ENCODE measurements at regions not wholly inside any gene's neighbourhood (a gene's known extent, or its start where the extent isn't known, plus 50 kb on each side); places are given as distances from the start of the nearest gene placed in this dataset.

DNA sequence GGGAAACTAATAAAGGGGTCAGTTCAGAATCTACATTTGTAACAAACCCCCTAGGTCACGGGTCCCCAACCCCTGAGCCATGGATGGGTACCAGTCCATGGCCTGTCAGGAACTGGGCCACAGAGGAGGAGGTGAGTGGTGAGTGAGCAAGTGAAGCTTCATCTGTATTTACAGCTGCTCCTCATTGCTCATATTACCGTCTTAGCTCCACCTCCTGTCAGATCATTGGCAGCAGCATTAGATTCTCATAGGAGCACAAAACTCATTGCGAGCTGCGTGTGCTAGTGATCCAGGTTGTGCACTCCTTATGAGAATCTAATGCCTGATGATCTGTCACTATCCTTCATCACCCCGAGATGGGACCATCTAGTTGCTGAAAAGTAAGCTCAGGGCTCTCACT lies 88.4 kb upstream of the MPP7 start:
- Histone ChIP-seq H3K9me2 (replicated peaks; ENCODE audit: insufficient read depth) (no peaks in the 10 kb centered on the region), H3K9me3 (ENCODE audit: low read depth) (no peaks in the 10 kb centered on the region), H2AFZ (no peak overlapping the region), H3K79me2 (no peaks in the 10 kb centered on the region), H3K4me2 (no peak overlapping the region), H3K4me3 (no peak overlapping the region), H4K20me1 (ENCODE audit: insufficient read depth, poor library complexity, severe bottlenecking) (no peaks in the 10 kb centered on the region), H3K36me3 (replicated peaks; ENCODE audit: insufficient read depth, low read depth) (no peaks in the 10 kb centered on the region), H3K27me3 (no peaks in the 10 kb centered on the region), H3K4me1 (ENCODE audit: insufficient read depth) (no peaks in the 10 kb centered on the region), H3K27ac (no peak overlapping the region)
- no peak for DNase-seq (ENCODE audit: low spot score)
- 81% methylated on average over 5 of the region's 5 CpGs for WGBS (ENCODE audit: low lambda C conversion rate, missing lambda C conversion rate)
- TF ChIP-seq CTCF (IDR thresholded peaks at IDR 0.05; ENCODE audit: poor library complexity), result no peak
- no peak for TF ChIP-seq EZH2phosphoT487 (IDR thresholded peaks at IDR 0.05; ENCODE audit: low read depth, severe bottlenecking, unreplicated experiment)
- TF ChIP-seq EZH2 (IDR thresholded peaks at IDR 0.05; ENCODE audit: borderline replicate concordance), result no peak

GRCh38 chr10:28393956-28394568 lies 91.2 kb upstream of the MPP7 start:
- Histone ChIP-seq H3K9me2 (replicated peaks; ENCODE audit: insufficient read depth) (no peaks in the 10 kb centered on the region), H3K36me3 (replicated peaks; ENCODE audit: insufficient read depth, low read depth) (peaks cover 3% of the 10 kb centered on the region), H3K9me3 (ENCODE audit: low read depth) (no peaks in the 10 kb centered on the region), H3K79me2 (no peaks in the 10 kb centered on the region), H4K20me1 (ENCODE audit: insufficient read depth, poor library complexity, severe bottlenecking) (no peaks in the 10 kb centered on the region), H3K27me3 (no peaks in the 10 kb centered on the region), H3K4me1 (ENCODE audit: insufficient read depth) (no peaks in the 10 kb centered on the region), H2AFZ (peak overlapping the region; percentile 26), H3K27ac (no peak overlapping the region), H3K4me2 (no peak overlapping the region), H3K4me3 (no peak overlapping the region)
- no peak for TF ChIP-seq EZH2phosphoT487 (IDR thresholded peaks at IDR 0.05; ENCODE audit: low read depth, severe bottlenecking, unreplicated experiment)
- TF ChIP-seq CTCF (IDR thresholded peaks at IDR 0.05; ENCODE audit: poor library complexity), result peak; percentile 89
- no peak for TF ChIP-seq EZH2 (IDR thresholded peaks at IDR 0.05; ENCODE audit: borderline replicate concordance)
- peak; percentile 80 for DNase-seq (ENCODE audit: low spot score)
- 8% methylated on average over 8 of the region's 8 CpGs for WGBS (ENCODE audit: low lambda C conversion rate, missing lambda C conversion rate)

DNA sequence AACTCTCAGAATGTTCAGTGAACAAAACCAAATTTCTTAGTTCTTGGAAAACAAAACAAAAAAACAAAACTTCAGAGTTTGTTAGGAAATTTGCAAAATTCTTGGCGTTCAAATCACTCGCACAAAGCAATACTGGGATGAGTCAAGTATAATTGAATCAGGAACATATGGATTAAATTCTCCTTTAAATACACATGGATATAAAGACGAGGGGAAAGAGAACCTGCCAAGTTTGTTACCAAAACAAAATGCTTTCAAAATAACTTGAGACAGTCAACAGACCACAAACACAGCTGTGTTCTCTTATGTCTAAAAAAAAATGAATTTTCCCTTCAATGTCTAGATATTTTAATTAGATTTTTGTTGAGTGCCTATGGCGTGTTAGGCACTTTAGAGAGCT lies 93.5 kb upstream of the MPP7 start:
- DNase-seq (ENCODE audit: low spot score), result no peak
- Histone ChIP-seq H3K36me3 (replicated peaks; ENCODE audit: insufficient read depth, low read depth) (peaks cover 3% of the 10 kb centered on the region), H3K4me2 (no peak overlapping the region), H3K79me2 (no peaks in the 10 kb centered on the region), H3K9me3 (ENCODE audit: low read depth) (no peaks in the 10 kb centered on the region), H2AFZ (no peak overlapping the region), H3K27ac (no peak overlapping the region), H3K9me2 (replicated peaks; ENCODE audit: insufficient read depth) (no peaks in the 10 kb centered on the region), H3K27me3 (no peaks in the 10 kb centered on the region), H4K20me1 (ENCODE audit: insufficient read depth, poor library complexity, severe bottlenecking) (no peaks in the 10 kb centered on the region), H3K4me3 (no peak overlapping the region), H3K4me1 (ENCODE audit: insufficient read depth) (peaks cover 4% of the 10 kb centered on the region)
- TF ChIP-seq EZH2 (IDR thresholded peaks at IDR 0.05; ENCODE audit: borderline replicate concordance) (no peak), EZH2phosphoT487 (IDR thresholded peaks at IDR 0.05; ENCODE audit: low read depth, severe bottlenecking, unreplicated experiment) (no peak), CTCF (IDR thresholded peaks at IDR 0.05; ENCODE audit: poor library complexity) (no peak)
- WGBS (ENCODE audit: low lambda C conversion rate, missing lambda C conversion rate), result 75% methylated on average over 4 of the region's 4 CpGs

Data from hepatocyte (in vitro differentiated cells).